ENCODE measurements at regions not wholly inside any gene's neighbourhood (a gene's known extent, or its start where the extent isn't known, plus 50 kb on each side); places are given as distances from the start of the nearest gene placed in this dataset.

GRCh38 chr4:104930298-104930697 is 216.4 kb upstream of the TET2 start:
- Histone ChIP-seq H2BK120ac (replicated peaks; ENCODE audit: low read depth, low read length) (no peak overlapping the region), H3K36me3 (ENCODE audit: control insufficient read depth in 2 of 4, insufficient read depth in 4 of 4, low read length in 3 of 4) (no peaks in the 10 kb centered on the region), H2BK15ac (ENCODE audit: low read length) (no peak overlapping the region), H3K4me2 (ENCODE audit: insufficient read depth in 1 of 2, low read depth in 2 of 2, low read length in 2 of 2) (no peak overlapping the region), H3K23ac (ENCODE audit: insufficient read length) (no peak overlapping the region), H3K79me2 (ENCODE audit: control insufficient read depth in 1 of 2, insufficient read depth in 2 of 2, low read length in 2 of 2) (no peaks in the 10 kb centered on the region), H4K91ac (replicated peaks; ENCODE audit: insufficient read length, low read length) (no peak overlapping the region), H3K27me3 (replicated peaks in 1 of 4; ENCODE audit: control insufficient read depth in 3 of 4, extremely low read depth in 1 of 4, insufficient read depth in 3 of 4, low read length in 3 of 4) (peaks cover 0 to 4% (median under 1%) of the 10 kb centered on the region in 4 experiments; a peak in 3 of 7 replicates), H4K5ac (ENCODE audit: insufficient read length, low read depth, low read length) (no peak overlapping the region), H2BK12ac (ENCODE audit: low read depth, low read length) (no peak overlapping the region), H2BK5ac (ENCODE audit: low read depth, low read length) (no peak overlapping the region), H3K4me1 (replicated peaks in 1 of 4; ENCODE audit: control insufficient read depth in 3 of 4, insufficient read depth in 4 of 4, low read length in 3 of 4) (no peaks in the 10 kb centered on the region), H3K56ac (replicated peaks; ENCODE audit: insufficient read length, low read depth, low read length) (no peak overlapping the region), H4K8ac (ENCODE audit: extremely low read depth, insufficient read depth, low read length) (no peak overlapping the region), H3K4ac (replicated peaks; ENCODE audit: insufficient read length, low read depth, low read length) (no peak overlapping the region), H3K23me2 (ENCODE audit: low read depth, low read length) (peaks cover 2% of the 10 kb centered on the region; the same call in 1 of the 2 replicates), H3K14ac (ENCODE audit: insufficient read length) (no peak overlapping the region), H4K20me1 (replicated peaks in 1 of 2; ENCODE audit: control insufficient read depth in 1 of 2, insufficient read depth in 2 of 2, low read length in 2 of 2) (no peaks in the 10 kb centered on the region), H2AFZ (ENCODE audit: low read length) (peak overlapping the region; percentile 90; the same call in 1 of the 2 replicates), H2BK20ac (ENCODE audit: low read length) (no peak overlapping the region), H3K9ac (replicated peaks in 1 of 4; ENCODE audit: extremely low read depth in 1 of 4, low read depth in 3 of 4, low read length in 3 of 4) (no peak overlapping the region), H3K27ac (ENCODE audit: low read depth, low read length) (no peak overlapping the region), H3K9me3 (ENCODE audit: insufficient read depth in 2 of 2, low read depth in 1 of 2, low read length in 1 of 2) (no peaks in the 10 kb centered on the region), H3K4me3 (ENCODE audit: extremely low read depth in 1 of 4, insufficient read depth in 2 of 4, low read depth in 3 of 4, low read length in 4 of 4) (no peak overlapping the region), H3K18ac (ENCODE audit: extremely low read depth, low read length) (no peak overlapping the region), H3K79me1 (ENCODE audit: low read depth, low read length) (no peaks in the 10 kb centered on the region), H2AK5ac (ENCODE audit: low read depth, low read length) (no peak overlapping the region)
- FAIRE-seq, result no peak
- ChIA-PET POLR2A (ENCODE audit: partially characterized antibody) (interaction anchor here (0.6 kb wide), 1 partner anchor 419 kb away, joined by 3 read pairs; no protein-coding TSS in a partner anchor), CTCF (ENCODE audit: partially characterized antibody) (interaction anchor here (0.7 to 0.9 kb wide), 2 partner anchors 14 to 51 kb away, joined by 3 read pairs; no protein-coding TSS in a partner anchor)
- DNase-seq (ENCODE audit: low read depth in 1 of 2, low spot score in 2 of 2), result no peak
- 89% methylated on average over 7 of the region's 7 CpGs; no CpG with 5 or more reads in 1 of the 2 experiments for WGBS, 2 experiments (ENCODE audit: extremely low coverage in 1 of 2, insufficient coverage in 1 of 2, insufficient read length in 1 of 2, insufficient replicate concordance in 2 of 2, low coverage in 1 of 2, low lambda C conversion rate in 2 of 2, missing lambda C conversion rate in 1 of 2)
- TF ChIP-seq TBP (IDR thresholded peaks at IDR 0.05; ENCODE audit: low read depth, low read length), result no peak
- TF ChIP-seq EP300 (IDR thresholded peaks at IDR 0.05; ENCODE audit: borderline replicate concordance in 1 of 2, low read depth in 2 of 2, low read length in 2 of 2), result no peak
- no peak for TF ChIP-seq SIRT6 (IDR thresholded peaks at IDR 0.05; ENCODE audit: low read length)
- no peak for TF ChIP-seq FOSL1 (IDR thresholded peaks at IDR 0.05; ENCODE audit: insufficient read depth, low read depth, low read length)
- TF ChIP-seq CTBP2 (IDR thresholded peaks at IDR 0.05; ENCODE audit: borderline replicate concordance, insufficient read depth, insufficient read length, low read length), result no peak
- no peak for TF ChIP-seq KDM4A (IDR thresholded peaks at IDR 0.05; ENCODE audit: low read depth, low read length, severe bottlenecking)
- TF ChIP-seq SP4 (IDR thresholded peaks at IDR 0.05; ENCODE audit: low read length), result no peak
- TF ChIP-seq TCF12 (IDR thresholded peaks at IDR 0.05; ENCODE audit: low read depth, low read length), result no peak
- TF ChIP-seq CREB1 (IDR thresholded peaks at IDR 0.05), result no peak
- TF ChIP-seq YY1 (IDR thresholded peaks at IDR 0.05; ENCODE audit: low read depth, low read length), result no peak
- no peak for TF ChIP-seq TAF7 (optimal IDR thresholded peaks at IDR 0.05; ENCODE audit: borderline replicate concordance, low read depth, low read length)
- no peak for TF ChIP-seq EGR1 (IDR thresholded peaks at IDR 0.05; ENCODE audit: borderline replicate concordance, low read depth, low read length)

Measured in H1 (cell line).